DND-41 (cell line): ENCODE measurements at regions not wholly inside any gene's neighbourhood (a gene's known extent, or its start where the extent isn't known, plus 50 kb on each side); places are given as distances from the start of the nearest gene placed in this dataset.

Experiments
- ATAC-seq: fragments of 200-7000 bp; cut with Tn5 transposase; 3 replicates; pipeline ENCODE4 v1.9.1; 2021; ENCODE audit warnings: low read depth; ENCODE audit not compliant: insufficient read depth
- DNase-seq: peaks from one replicate; pipeline ENCODE4 v3.0.0-alpha.2; 2020
- H2AFZ ChIP-seq: 2 replicates; pipeline ENCODE4 v1.6.0; 2012; ENCODE audit warnings: low read depth, low read length
- H3K27ac ChIP-seq: 2 replicates; pipeline ENCODE4 v1.5.1; 2012; ENCODE audit warnings: low read length, inconsistent platforms
- H3K27me3 ChIP-seq: fragments of 200-600 bp; sonication (generic); 2 replicates; pipeline ENCODE4 v1.6.0; 2012; ENCODE audit warnings: low read length, mild to moderate bottlenecking, inconsistent platforms; ENCODE audit not compliant: insufficient read depth, poor library complexity
- H3K36me3 ChIP-seq: 2 replicates; pipeline ENCODE4 v1.5.1; 2012; ENCODE audit warnings: low read length, inconsistent platforms; ENCODE audit not compliant: insufficient read depth
- H3K4me1 ChIP-seq: 2 replicates; pipeline ENCODE4 v1.5.1; 2012; ENCODE audit warnings: mild to moderate bottlenecking, low read length; ENCODE audit not compliant: insufficient read depth
- H3K4me2 ChIP-seq: 2 replicates; pipeline ENCODE4 v1.6.0; 2012; ENCODE audit warnings: mild to moderate bottlenecking, moderate library complexity, low read length, inconsistent platforms; ENCODE audit not compliant: insufficient read depth
- H3K4me3 ChIP-seq, 2 experiments: fragments of 200-600 bp in 1 of 2; shearing (Covaris generic) in 1 of 2; 2 replicates each; pipeline ENCODE4 v1.5.1; 2012 to 2016; ENCODE audit warnings: inconsistent platforms in 2 of 2, low read length in 2 of 2, mild to moderate bottlenecking in 2 of 2, low read depth in 1 of 2, moderate library complexity in 1 of 2
- H3K79me2 ChIP-seq: 2 replicates; pipeline ENCODE4 v1.6.0; 2012; ENCODE audit warnings: low read length, inconsistent platforms; ENCODE audit not compliant: insufficient read depth
- H3K9ac ChIP-seq: 2 replicates; pipeline ENCODE4 v1.6.0; 2012; ENCODE audit warnings: low read depth, mild to moderate bottlenecking, inconsistent platforms, low read length, moderate library complexity
- H3K9me3 ChIP-seq: 2 replicates; pipeline ENCODE4 v1.5.1; 2012; ENCODE audit warnings: low read length, moderate library complexity, mild to moderate bottlenecking, inconsistent platforms; ENCODE audit not compliant: insufficient read depth, severe bottlenecking
- H4K20me1 ChIP-seq: 2 replicates; pipeline ENCODE4 v1.6.0; 2012; ENCODE audit warnings: low read length; ENCODE audit not compliant: insufficient read depth
- EZH2 ChIP-seq: IDR thresholded peaks from 3 replicates; pipeline ENCODE4 v1.6.1; 2012; ENCODE audit warnings: borderline replicate concordance, low read depth, mild to moderate bottlenecking, moderate library complexity, low read length, inconsistent platforms; ENCODE audit not compliant: severe bottlenecking
- TF ChIP-seq, protein P1 (sequence below): IDR thresholded peaks from 2 replicates; pipeline ENCODE4 v1.5.1; 2012; ENCODE audit warnings: borderline replicate concordance, low read length, moderate library complexity, mild to moderate bottlenecking; ENCODE audit not compliant: poor library complexity, severe bottlenecking; ENCODE audit errors: extremely low read depth

DNA sequence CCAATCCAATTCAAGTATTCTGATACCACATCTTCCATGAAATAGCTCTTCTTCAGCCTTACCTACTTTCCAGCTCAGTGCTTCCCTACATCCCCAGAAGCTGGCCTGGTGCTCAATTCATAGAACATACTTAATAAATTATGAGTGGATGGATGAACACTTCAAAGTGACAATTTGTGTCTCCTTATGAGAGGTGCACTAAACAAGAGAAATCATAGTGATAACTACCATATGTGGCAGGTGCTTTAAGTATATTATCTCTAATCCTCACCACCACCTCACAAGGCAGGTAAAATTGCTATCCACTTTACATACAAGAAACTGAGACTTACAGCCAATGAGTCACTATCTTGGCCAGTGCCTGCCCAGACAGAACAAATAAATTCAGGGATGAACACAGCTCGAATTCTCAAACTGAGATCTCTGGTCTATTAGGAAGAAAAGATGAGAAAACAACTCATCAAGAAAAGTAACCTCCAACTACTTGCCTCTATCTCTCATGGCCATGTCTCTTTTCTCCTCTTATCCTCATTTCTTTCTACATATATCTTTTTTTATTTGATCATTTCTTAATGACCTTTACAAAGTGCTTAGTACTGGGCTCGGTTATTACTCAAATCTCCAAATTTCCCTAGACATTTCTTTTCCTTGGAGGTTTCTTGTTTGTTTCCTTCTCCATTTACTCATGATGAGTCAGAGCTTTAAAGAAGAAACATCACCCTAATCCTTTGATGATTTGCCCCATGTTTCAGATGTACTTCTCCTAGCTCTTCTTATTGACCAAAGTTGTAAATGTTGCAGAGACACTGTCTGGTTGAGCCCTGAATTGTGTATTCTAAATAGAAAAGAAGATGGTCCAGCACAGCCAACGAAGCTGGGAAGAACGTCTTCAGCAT lies 161.5 kb downstream of the RPS29 start:
- peaks cover 4% of the 10 kb centered on the region for H3K27me3 ChIP-seq
- TF ChIP-seq, protein P1, sequence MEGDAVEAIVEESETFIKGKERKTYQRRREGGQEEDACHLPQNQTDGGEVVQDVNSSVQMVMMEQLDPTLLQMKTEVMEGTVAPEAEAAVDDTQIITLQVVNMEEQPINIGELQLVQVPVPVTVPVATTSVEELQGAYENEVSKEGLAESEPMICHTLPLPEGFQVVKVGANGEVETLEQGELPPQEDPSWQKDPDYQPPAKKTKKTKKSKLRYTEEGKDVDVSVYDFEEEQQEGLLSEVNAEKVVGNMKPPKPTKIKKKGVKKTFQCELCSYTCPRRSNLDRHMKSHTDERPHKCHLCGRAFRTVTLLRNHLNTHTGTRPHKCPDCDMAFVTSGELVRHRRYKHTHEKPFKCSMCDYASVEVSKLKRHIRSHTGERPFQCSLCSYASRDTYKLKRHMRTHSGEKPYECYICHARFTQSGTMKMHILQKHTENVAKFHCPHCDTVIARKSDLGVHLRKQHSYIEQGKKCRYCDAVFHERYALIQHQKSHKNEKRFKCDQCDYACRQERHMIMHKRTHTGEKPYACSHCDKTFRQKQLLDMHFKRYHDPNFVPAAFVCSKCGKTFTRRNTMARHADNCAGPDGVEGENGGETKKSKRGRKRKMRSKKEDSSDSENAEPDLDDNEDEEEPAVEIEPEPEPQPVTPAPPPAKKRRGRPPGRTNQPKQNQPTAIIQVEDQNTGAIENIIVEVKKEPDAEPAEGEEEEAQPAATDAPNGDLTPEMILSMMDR: no peak
- no peak for TF ChIP-seq EZH2
- DNase-seq (no peak), ATAC-seq (no peak)
- no peak overlapping the region for H3K27ac ChIP-seq
- no peaks in the 10 kb centered on the region for H3K36me3 ChIP-seq
- H3K4me1 ChIP-seq: no peaks in the 10 kb centered on the region
- no peaks in the 10 kb centered on the region for H4K20me1 ChIP-seq
- no peak overlapping the region for H3K4me3 ChIP-seq
- no peak overlapping the region for H3K4me2 ChIP-seq
- no peaks in the 10 kb centered on the region for H3K79me2 ChIP-seq
- no peak overlapping the region for H2AFZ ChIP-seq
- no peak overlapping the region for H3K9ac ChIP-seq
- H3K9me3 ChIP-seq: no peaks in the 10 kb centered on the region

DNA sequence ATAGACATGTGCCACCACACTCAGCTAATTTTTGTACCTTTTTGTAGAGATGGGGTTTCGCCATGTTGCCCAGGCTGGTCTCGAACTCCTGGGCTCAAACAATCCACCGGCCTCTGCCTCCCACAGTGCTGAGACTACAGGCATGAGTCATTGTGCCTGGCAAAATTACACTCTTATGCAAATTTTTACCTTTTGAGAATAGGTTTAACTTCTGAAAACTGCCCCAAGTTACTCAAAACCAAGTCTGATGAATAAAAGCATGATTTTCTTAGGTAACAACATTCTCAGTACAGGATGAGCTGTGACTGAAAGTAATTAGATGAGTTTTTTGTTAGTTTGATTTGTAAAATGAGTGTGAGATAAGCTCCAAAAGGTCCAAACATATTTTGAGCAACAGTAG lies 166.0 kb downstream of the RPS29 start:
- peaks cover 9% of the 10 kb centered on the region for H3K27me3 ChIP-seq
- ATAC-seq: no peak

DNA sequence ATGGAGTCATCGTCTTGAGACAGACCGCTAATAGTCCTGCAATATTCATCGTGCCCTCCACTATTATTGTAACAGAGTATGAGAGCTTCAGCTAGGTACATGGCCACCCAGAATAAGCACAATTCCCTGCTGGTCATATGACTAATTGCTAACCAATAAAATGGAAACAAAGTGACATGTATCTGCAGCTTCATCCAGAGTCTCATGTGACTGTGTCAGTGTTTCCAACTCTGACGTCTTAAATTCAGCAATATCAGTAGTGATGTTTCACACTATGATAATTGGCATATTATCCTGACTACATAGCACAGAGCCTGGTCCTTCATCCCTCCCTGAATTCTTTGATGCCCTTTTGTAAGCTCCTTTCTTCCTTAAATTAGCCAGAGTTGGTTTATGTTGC lies 167.4 kb downstream of the RPS29 start:
- ATAC-seq (no peak), DNase-seq (no peak)
- H3K36me3 ChIP-seq: no peaks in the 10 kb centered on the region
- H3K27ac ChIP-seq: no peak overlapping the region
- peaks cover 9% of the 10 kb centered on the region for H3K27me3 ChIP-seq
- TF ChIP-seq EZH2: no peak
- TF ChIP-seq, protein P1: no peak
- no peaks in the 10 kb centered on the region for H3K9me3 ChIP-seq
- H3K4me2 ChIP-seq: no peak overlapping the region
- no peak overlapping the region for H3K4me3 ChIP-seq
- no peak overlapping the region for H3K9ac ChIP-seq
- H3K4me1 ChIP-seq: no peaks in the 10 kb centered on the region
- H3K79me2 ChIP-seq: no peaks in the 10 kb centered on the region
- H2AFZ ChIP-seq: no peak overlapping the region
- no peaks in the 10 kb centered on the region for H4K20me1 ChIP-seq

More for the DNA sequence above, 166.0 kb downstream of the RPS29 start:
- H3K4me3 ChIP-seq: no peak overlapping the region
- no peak overlapping the region for H2AFZ ChIP-seq
- H3K4me2 ChIP-seq: no peak overlapping the region
- no peaks in the 10 kb centered on the region for H3K79me2 ChIP-seq
- H4K20me1 ChIP-seq: no peaks in the 10 kb centered on the region
- H3K9me3 ChIP-seq: no peaks in the 10 kb centered on the region
- no peak overlapping the region for H3K27ac ChIP-seq
- H3K9ac ChIP-seq: no peak overlapping the region
- DNase-seq: no peak
- no peaks in the 10 kb centered on the region for H3K36me3 ChIP-seq
- H3K4me1 ChIP-seq: no peaks in the 10 kb centered on the region
- TF ChIP-seq, protein P1: no peak
- no peak for TF ChIP-seq EZH2
